ENCODE measurements at regions not wholly inside any gene's neighbourhood (a gene's known extent, or its start where the extent isn't known, plus 50 kb on each side); places are given as distances from the start of the nearest gene placed in this dataset.

GRCh38 chr5:6818594-6819511 lies 105.6 kb downstream of the TENT4A start:
- in situ Hi-C loops (cut with MboI; ENCODE audit: low pct_unique_long_range_greater_than_20kb, low sequenced_read_pairs, unreplicated experiment), result loop anchor here (25.0 kb wide), 1 partner anchor 943 kb away; no protein-coding TSS in a partner anchor
- DNase-seq (ENCODE audit: low spot score), result no peak
- TF ChIP-seq CTCF (IDR thresholded peaks at IDR 0.05; ENCODE audit: extremely low read depth, insufficient read depth, missing control alignments), result no peak

GRCh38 chr5:6819521-6819920 lies 106.3 kb downstream of the TENT4A start:
- no peak for DNase-seq (ENCODE audit: low spot score)
- in situ Hi-C loops (cut with MboI; ENCODE audit: low pct_unique_long_range_greater_than_20kb, low sequenced_read_pairs, unreplicated experiment), result loop anchor here (25.0 kb wide), 1 partner anchor 943 kb away; no protein-coding TSS in a partner anchor
- no peak for TF ChIP-seq CTCF (IDR thresholded peaks at IDR 0.05; ENCODE audit: extremely low read depth, insufficient read depth, missing control alignments)

GRCh38 chr5:6820851-6821479 lies 107.7 kb downstream of the TENT4A start:
- in situ Hi-C loops (cut with MboI; ENCODE audit: low pct_unique_long_range_greater_than_20kb, low sequenced_read_pairs, unreplicated experiment), result loop anchor here (25.0 kb wide), 1 partner anchor 941 kb away; no protein-coding TSS in a partner anchor
- TF ChIP-seq CTCF (IDR thresholded peaks at IDR 0.05; ENCODE audit: extremely low read depth, insufficient read depth, missing control alignments), result peak; percentile 69
- peak; percentile 68 for DNase-seq (ENCODE audit: low spot score)

GRCh38 chr5:6822068-6822467 lies 108.8 kb downstream of the TENT4A start:
- in situ Hi-C loops (cut with MboI; ENCODE audit: low pct_unique_long_range_greater_than_20kb, low sequenced_read_pairs, unreplicated experiment), result loop anchor here (25.0 kb wide), 1 partner anchor 940 kb away; no protein-coding TSS in a partner anchor
- no peak for TF ChIP-seq CTCF (IDR thresholded peaks at IDR 0.05; ENCODE audit: extremely low read depth, insufficient read depth, missing control alignments)
- no peak for DNase-seq (ENCODE audit: low spot score)

- no peak for DNase-seq (ENCODE audit: low spot score)
- TF ChIP-seq CTCF (IDR thresholded peaks at IDR 0.05; ENCODE audit: extremely low read depth, insufficient read depth, missing control alignments), result no peak
- in situ Hi-C loops (cut with MboI; ENCODE audit: low pct_unique_long_range_greater_than_20kb, low sequenced_read_pairs, unreplicated experiment), result loop anchor here (25.0 kb wide), 1 partner anchor 940 kb away; no protein-coding TSS in a partner anchor
Measured at GRCh38 chr5:6822556-6823343, 109.5 kb downstream of the TENT4A start.

GRCh38 chr5:6823996-6824395 lies 110.8 kb downstream of the TENT4A start:
- in situ Hi-C loops (cut with MboI; ENCODE audit: low pct_unique_long_range_greater_than_20kb, low sequenced_read_pairs, unreplicated experiment), result loop anchor here (25.0 kb wide), 1 partner anchor 938 kb away; no protein-coding TSS in a partner anchor
- no peak for DNase-seq (ENCODE audit: low spot score)
- no peak for TF ChIP-seq CTCF (IDR thresholded peaks at IDR 0.05; ENCODE audit: extremely low read depth, insufficient read depth, missing control alignments)

Measured in GM13977 (cell line).